Testis (tissue), 2 donors: ENCODE measurements at regions not wholly inside any gene's neighbourhood (a gene's known extent, or its start where the extent isn't known, plus 50 kb on each side); places are given as distances from the start of the nearest gene placed in this dataset.
A peak's percentile ranks its signal among the peaks of the same experiment; 100 is the strongest.

Source experiments
- DNase-seq: peaks from one replicate; pipeline ENCODE4 v3.0.0-alpha.2; 2019
- H3K27ac ChIP-seq, 2 donors: fragments of 200-600 bp; sonication (generic); one replicate each; pipeline ENCODE4 v1.5.1; 2019
- H3K27me3 ChIP-seq: fragments of 200-600 bp; sonication (generic); one replicate; pipeline ENCODE4 v1.5.1; 2019
- H3K36me3 ChIP-seq: fragments of 200-600 bp; sonication (generic); one replicate; pipeline ENCODE4 v1.5.1; 2017; ENCODE audit warnings: low read depth; ENCODE audit errors: missing control alignments
- H3K4me1 ChIP-seq: fragments of 200-600 bp; sonication (generic); one replicate; pipeline ENCODE4 v1.5.1; 2019
- H3K4me3 ChIP-seq, 2 donors: fragments of 200-600 bp; sonication (generic); one replicate each; pipeline ENCODE4 v1.5.1; 2017 to 2019
- H3K9me3 ChIP-seq: fragments of 200-600 bp; sonication (generic); one replicate; pipeline ENCODE4 v1.5.1; 2017
- CTCF ChIP-seq, 3 experiments: fragments of 450-650 bp in 2 of 3; fragments of 200-600 bp in 1 of 3; sonication (generic) in 1 of 3; IDR thresholded peaks; one replicate each; pipeline ENCODE4 v1.5.1; 2016 to 2019; ENCODE audit warnings: antibody characterized with exemption in 3 of 3, mild to moderate bottlenecking in 2 of 3, moderate library complexity in 1 of 3
- POLR2A ChIP-seq: fragments of 450-650 bp; IDR thresholded peaks from one replicate; pipeline ENCODE4 v1.6.1; 2017; ENCODE audit warnings: antibody characterized with exemption, mild to moderate bottlenecking, moderate library complexity
- WGBS, 2 donors: methylation state at CpG; one replicate each; pipeline ENCODE4 v1.1.5; 2018; 5-methylcytosine and 5-hydroxymethylcytosine counted together
- intact Hi-C: fragments of 100-400 bp; cut with DNase I; formaldehyde crosslinking; loops from one replicate; pipeline ENCODE4 v1.15.1; 2023; ENCODE audit warnings: low total_unique reads

GRCh38 chr1:213530611-213531320 is 457.0 kb upstream of the PROX1 start:
- Histone ChIP-seq H3K9me3 (no peaks in the 10 kb centered on the region), H3K4me1 (no peaks in the 10 kb centered on the region), H3K27me3 (no peaks in the 10 kb centered on the region), H3K36me3 (no peaks in the 10 kb centered on the region), H3K27ac (no peak overlapping the region), H3K4me3 (no peak overlapping the region)
- no peak for DNase-seq
- no peak for TF ChIP-seq POLR2A
- TF ChIP-seq CTCF (IDR thresholded peaks at IDR 0.05): no peak
- 80 to 81% methylated on average over 4 of the region's 4 CpGs for WGBS, 2 donors
- intact Hi-C loops: no loop called here

GRCh38 chr1:213531369-213532310 is 456.1 kb upstream of the PROX1 start:
- Histone ChIP-seq H3K36me3 (no peaks in the 10 kb centered on the region), H3K4me1 (peaks cover 3% of the 10 kb centered on the region), H3K9me3 (no peaks in the 10 kb centered on the region), H3K27me3 (no peaks in the 10 kb centered on the region), H3K4me3 (no peak overlapping the region), H3K27ac (no peak overlapping the region)
- TF ChIP-seq CTCF (IDR thresholded peaks at IDR 0.05) (no peak), POLR2A (no peak)
- 90 to 93% methylated on average over 12 of the region's 12 CpGs for WGBS, 2 donors
- intact Hi-C loops: no loop called here
- DNase-seq: no peak

DNA sequence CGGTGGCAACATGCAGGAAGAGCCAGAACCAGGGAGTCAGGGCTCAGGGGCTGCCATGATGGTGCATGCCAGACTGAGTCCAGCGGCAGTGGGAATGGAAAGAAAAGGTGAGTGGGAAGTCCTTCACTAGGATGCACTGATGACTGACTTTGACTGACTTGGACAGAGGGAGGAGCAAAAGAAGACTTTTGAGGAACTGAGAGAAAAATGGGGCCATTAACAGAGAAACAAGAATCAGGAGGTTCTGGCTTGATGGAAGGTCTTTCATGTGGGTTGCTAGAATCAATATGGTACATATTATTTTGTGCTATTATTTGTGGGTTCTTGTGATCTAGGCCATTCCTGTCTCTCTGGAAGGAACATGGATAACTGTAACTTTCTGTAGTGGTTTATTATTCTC is 454.6 kb upstream of the PROX1 start:
- no peak for TF ChIP-seq CTCF (IDR thresholded peaks at IDR 0.05)
- no peak for TF ChIP-seq POLR2A
- Histone ChIP-seq H3K27ac (no peak overlapping the region), H3K27me3 (no peaks in the 10 kb centered on the region), H3K4me1 (peaks cover 3% of the 10 kb centered on the region), H3K36me3 (no peaks in the 10 kb centered on the region), H3K9me3 (no peaks in the 10 kb centered on the region), H3K4me3 (no peak overlapping the region)
- intact Hi-C loops: no loop called here
- no peak for DNase-seq
- 85 to 94% methylated on average over 2 of the region's 2 CpGs for WGBS, 2 donors

DNA sequence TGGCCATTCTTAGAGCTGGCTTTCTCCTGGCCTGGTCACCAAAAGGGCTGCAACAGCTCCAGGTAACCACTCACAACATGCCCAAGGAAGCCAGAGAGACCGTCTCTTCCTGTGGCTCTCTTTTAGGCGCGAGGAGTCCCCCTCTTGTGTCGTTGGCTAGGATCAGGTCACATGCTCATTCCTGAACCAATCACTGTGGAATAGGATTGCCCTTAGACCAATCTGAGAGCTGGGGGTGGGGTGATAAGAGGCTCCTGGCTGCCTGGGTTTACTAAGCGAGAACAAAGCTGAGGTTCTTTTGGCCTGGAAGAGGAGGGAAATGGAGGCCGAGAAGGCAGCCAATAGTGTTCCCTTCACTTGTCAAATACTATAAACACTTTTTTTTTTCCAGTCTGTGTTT is 452.1 kb upstream of the PROX1 start:
- WGBS, 2 donors: 46 to 62% methylated on average over 6 of the region's 6 CpGs

More for the DNA sequence above, 452.1 kb upstream of the PROX1 start:
- Histone ChIP-seq H3K36me3 (no peaks in the 10 kb centered on the region), H3K27me3 (no peaks in the 10 kb centered on the region), H3K4me1 (peaks cover 3% of the 10 kb centered on the region), H3K27ac (no peak overlapping the region), H3K9me3 (no peaks in the 10 kb centered on the region), H3K4me3 (peak overlapping the region in 1 of 2 donors; percentile 1)
- DNase-seq: peak; percentile 48
- intact Hi-C loops: no loop called here
- TF ChIP-seq CTCF (IDR thresholded peaks at IDR 0.05) (no peak), POLR2A (no peak)
